ENCODE measurements at regions not wholly inside any gene's neighbourhood (a gene's known extent, or its start where the extent isn't known, plus 50 kb on each side); places are given as distances from the start of the nearest gene placed in this dataset.

DNA sequence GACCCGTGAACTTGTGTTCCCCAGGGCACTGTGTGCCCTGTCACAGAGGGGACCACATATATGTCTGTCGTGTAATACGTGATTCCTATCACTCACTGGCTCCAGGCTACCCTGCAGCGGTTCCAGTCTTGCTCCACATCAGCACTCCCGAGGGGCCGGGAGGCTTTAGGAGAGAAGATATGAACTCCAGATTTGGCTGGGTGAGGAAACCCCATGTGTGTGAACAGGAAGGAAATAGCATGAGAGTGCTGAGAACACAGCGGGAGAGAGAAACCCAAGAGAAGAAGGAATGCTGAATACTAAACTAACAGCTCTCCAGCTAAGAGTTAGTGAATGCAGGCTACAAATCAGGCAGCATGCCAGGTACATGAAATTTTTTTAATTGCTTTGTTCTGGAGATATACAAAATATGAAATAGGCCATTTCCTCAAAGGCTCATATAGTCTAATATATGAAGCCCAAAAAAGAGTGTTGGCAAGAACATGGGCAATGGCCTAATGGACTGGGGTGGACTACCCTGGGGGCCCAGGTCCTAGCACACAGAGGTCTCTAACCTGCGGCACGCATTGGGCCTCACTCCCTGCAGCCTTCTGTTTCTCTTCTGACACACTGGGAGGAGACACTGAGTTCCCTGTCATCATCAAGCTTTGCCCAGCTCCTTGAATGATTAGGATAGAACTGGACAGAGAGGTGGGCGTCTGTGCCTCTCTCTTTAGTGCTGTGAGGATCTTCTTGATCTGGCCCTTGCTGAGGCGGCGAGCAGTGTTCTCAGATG lies 372.8 kb upstream of the RAB6C start:
- DNase-seq (ENCODE audit: low read depth in 1 of 2, low spot score in 1 of 2) = no peak
- Histone ChIP-seq H3K27me3 (ENCODE audit: insufficient read depth, poor library complexity, severe bottlenecking) (no peaks in the 10 kb centered on the region), H3K4me3 (replicated peaks; ENCODE audit: insufficient read depth, low read length) (no peak overlapping the region), H3K27ac (replicated peaks) (no peak overlapping the region)
- TF ChIP-seq, protein P1, sequence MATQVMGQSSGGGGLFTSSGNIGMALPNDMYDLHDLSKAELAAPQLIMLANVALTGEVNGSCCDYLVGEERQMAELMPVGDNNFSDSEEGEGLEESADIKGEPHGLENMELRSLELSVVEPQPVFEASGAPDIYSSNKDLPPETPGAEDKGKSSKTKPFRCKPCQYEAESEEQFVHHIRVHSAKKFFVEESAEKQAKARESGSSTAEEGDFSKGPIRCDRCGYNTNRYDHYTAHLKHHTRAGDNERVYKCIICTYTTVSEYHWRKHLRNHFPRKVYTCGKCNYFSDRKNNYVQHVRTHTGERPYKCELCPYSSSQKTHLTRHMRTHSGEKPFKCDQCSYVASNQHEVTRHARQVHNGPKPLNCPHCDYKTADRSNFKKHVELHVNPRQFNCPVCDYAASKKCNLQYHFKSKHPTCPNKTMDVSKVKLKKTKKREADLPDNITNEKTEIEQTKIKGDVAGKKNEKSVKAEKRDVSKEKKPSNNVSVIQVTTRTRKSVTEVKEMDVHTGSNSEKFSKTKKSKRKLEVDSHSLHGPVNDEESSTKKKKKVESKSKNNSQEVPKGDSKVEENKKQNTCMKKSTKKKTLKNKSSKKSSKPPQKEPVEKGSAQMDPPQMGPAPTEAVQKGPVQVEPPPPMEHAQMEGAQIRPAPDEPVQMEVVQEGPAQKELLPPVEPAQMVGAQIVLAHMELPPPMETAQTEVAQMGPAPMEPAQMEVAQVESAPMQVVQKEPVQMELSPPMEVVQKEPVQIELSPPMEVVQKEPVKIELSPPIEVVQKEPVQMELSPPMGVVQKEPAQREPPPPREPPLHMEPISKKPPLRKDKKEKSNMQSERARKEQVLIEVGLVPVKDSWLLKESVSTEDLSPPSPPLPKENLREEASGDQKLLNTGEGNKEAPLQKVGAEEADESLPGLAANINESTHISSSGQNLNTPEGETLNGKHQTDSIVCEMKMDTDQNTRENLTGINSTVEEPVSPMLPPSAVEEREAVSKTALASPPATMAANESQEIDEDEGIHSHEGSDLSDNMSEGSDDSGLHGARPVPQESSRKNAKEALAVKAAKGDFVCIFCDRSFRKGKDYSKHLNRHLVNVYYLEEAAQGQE (IDR thresholded peaks at IDR 0.05; ENCODE audit: insufficient replicate concordance, low read depth) = no peak
- TF ChIP-seq GABPA (IDR thresholded peaks at IDR 0.05; ENCODE audit: low read depth) (no peak), POLR2AphosphoS5 (IDR thresholded peaks at IDR 0.05; ENCODE audit: low read depth) (no peak), SPI1 (IDR thresholded peaks at IDR 0.05; ENCODE audit: borderline replicate concordance, low read depth) (no peak)
- TF ChIP-seq, protein P2, sequence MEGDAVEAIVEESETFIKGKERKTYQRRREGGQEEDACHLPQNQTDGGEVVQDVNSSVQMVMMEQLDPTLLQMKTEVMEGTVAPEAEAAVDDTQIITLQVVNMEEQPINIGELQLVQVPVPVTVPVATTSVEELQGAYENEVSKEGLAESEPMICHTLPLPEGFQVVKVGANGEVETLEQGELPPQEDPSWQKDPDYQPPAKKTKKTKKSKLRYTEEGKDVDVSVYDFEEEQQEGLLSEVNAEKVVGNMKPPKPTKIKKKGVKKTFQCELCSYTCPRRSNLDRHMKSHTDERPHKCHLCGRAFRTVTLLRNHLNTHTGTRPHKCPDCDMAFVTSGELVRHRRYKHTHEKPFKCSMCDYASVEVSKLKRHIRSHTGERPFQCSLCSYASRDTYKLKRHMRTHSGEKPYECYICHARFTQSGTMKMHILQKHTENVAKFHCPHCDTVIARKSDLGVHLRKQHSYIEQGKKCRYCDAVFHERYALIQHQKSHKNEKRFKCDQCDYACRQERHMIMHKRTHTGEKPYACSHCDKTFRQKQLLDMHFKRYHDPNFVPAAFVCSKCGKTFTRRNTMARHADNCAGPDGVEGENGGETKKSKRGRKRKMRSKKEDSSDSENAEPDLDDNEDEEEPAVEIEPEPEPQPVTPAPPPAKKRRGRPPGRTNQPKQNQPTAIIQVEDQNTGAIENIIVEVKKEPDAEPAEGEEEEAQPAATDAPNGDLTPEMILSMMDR (IDR thresholded peaks at IDR 0.05; ENCODE audit: insufficient read depth, low read length) = no peak

DNA sequence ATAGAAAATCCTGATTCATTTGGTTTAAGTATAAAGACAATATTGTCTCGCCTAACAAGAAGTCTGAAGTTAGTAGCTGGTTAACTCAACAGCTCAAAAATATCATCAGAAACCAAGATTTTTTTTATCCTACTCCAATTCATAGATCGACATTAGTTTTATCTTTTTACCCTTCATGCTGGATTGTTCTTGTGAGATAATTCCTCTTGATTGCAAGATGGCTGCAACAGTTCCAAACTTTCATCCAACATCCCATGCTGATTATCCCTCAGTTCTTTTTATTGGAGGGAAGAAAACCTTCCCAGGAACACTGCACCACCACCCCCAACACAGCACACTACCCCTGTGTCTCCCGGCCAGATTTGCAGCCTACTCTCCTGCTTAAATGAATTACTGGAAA lies 370.2 kb upstream of the RAB6C start:
- TF ChIP-seq GABPA (IDR thresholded peaks at IDR 0.05; ENCODE audit: low read depth) (no peak), SPI1 (IDR thresholded peaks at IDR 0.05; ENCODE audit: borderline replicate concordance, low read depth) (no peak), POLR2AphosphoS5 (IDR thresholded peaks at IDR 0.05; ENCODE audit: low read depth) (no peak)
- TF ChIP-seq, protein P2 (IDR thresholded peaks at IDR 0.05; ENCODE audit: insufficient read depth, low read length) = no peak
- TF ChIP-seq, protein P1 (IDR thresholded peaks at IDR 0.05; ENCODE audit: insufficient replicate concordance, low read depth) = no peak
- H3K27ac ChIP-seq (replicated peaks) = no peak overlapping the region
- no peaks in the 10 kb centered on the region for H3K27me3 ChIP-seq (ENCODE audit: insufficient read depth, poor library complexity, severe bottlenecking)
- DNase-seq (ENCODE audit: low read depth in 1 of 2, low spot score in 1 of 2) = no peak
- H3K4me3 ChIP-seq (replicated peaks; ENCODE audit: insufficient read depth, low read length) = no peak overlapping the region

DNA sequence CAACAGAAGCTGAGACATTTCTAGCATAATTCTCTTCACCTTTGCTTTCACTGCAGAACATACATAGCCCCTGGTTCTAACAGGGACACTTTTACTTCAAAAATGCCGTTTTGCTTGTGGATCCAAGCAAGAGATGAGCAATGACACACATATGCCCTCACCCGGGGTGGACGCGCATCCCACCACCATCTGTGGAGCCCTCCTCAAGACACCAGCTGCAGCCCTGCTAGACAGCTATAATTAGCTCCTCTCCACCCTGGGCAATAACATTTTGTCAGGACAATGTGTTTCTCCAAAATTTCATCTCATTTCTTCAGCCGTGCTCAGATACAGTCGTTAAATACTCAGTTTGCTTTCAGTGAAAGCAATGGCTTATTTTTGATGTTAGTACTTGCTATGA lies 368.7 kb upstream of the RAB6C start:
- H3K27me3 ChIP-seq (ENCODE audit: insufficient read depth, poor library complexity, severe bottlenecking) = no peaks in the 10 kb centered on the region
- no peak for DNase-seq (ENCODE audit: low read depth in 1 of 2, low spot score in 1 of 2)

More for the DNA sequence above, 368.7 kb upstream of the RAB6C start:
- no peak overlapping the region for H3K4me3 ChIP-seq (replicated peaks; ENCODE audit: insufficient read depth, low read length)
- H3K27ac ChIP-seq (replicated peaks) = no peak overlapping the region
- no peak for TF ChIP-seq GABPA (IDR thresholded peaks at IDR 0.05; ENCODE audit: low read depth)
- TF ChIP-seq POLR2AphosphoS5 (IDR thresholded peaks at IDR 0.05; ENCODE audit: low read depth) = no peak
- TF ChIP-seq SPI1 (IDR thresholded peaks at IDR 0.05; ENCODE audit: borderline replicate concordance, low read depth) = no peak
- TF ChIP-seq, protein P2 (IDR thresholded peaks at IDR 0.05; ENCODE audit: insufficient read depth, low read length) = no peak
- TF ChIP-seq, protein P1 (IDR thresholded peaks at IDR 0.05; ENCODE audit: insufficient replicate concordance, low read depth) = no peak

All from HL-60 (cell line).